Right renal pelvis (tissue), 4 donors: ENCODE measurements at regions not wholly inside any gene's neighbourhood (a gene's known extent, or its start where the extent isn't known, plus 50 kb on each side); places are given as distances from the start of the nearest gene placed in this dataset.
"Not testable (repeated sequence)": the region's sequence is repeated elsewhere in the genome, so short reads cannot be mapped to it uniquely, and the experiment has no call there.

Experiments used
- DNase-seq, 4 donors: peaks; one replicate each; pipeline ENCODE4 v3.0.0-alpha.2; 2013; ENCODE audit warnings: low read depth in 4 of 4, low spot score in 3 of 4, missing footprints in 1 of 4

DNA sequence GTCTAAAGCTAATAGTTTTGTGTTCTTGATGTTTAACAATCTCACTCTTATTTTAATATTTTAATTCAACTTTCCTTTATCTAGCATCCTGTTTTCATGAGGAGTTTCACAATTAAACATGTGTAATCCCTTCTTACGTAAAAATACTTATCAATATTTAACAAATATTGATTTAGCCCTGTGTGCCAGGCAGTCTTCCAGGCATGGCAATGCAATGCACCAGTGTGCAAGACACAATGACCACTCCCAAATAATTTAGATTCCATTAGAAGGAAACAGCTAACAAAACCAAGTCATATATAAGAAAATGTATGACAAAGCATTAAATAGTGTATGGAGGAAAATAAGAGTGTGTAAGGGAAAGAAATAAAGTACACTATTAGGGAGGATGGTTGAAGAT lies 627.1 kb upstream of the ARPP21 start:
- no peak for DNase-seq

DNA sequence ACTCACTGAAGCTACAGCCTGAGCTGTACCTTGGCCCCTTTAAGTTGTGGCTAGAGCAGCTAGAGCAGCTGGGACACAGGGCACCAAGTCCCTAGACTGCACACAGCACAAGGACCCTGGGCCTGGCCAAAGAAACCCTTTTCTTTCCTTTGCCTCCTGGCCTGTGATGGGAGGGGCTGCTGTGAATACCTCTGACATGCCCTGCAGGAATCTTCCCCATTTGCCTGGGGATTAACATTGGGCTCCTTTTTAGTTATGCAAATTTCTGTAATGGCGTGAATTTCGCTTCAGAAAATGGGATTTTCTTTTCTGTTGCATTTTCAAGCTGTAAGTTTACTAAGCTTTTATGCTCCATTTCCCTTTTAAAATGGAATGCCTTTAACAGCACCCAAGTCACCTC lies 611.2 kb upstream of the ARPP21 start:
- DNase-seq = no peak

DNA sequence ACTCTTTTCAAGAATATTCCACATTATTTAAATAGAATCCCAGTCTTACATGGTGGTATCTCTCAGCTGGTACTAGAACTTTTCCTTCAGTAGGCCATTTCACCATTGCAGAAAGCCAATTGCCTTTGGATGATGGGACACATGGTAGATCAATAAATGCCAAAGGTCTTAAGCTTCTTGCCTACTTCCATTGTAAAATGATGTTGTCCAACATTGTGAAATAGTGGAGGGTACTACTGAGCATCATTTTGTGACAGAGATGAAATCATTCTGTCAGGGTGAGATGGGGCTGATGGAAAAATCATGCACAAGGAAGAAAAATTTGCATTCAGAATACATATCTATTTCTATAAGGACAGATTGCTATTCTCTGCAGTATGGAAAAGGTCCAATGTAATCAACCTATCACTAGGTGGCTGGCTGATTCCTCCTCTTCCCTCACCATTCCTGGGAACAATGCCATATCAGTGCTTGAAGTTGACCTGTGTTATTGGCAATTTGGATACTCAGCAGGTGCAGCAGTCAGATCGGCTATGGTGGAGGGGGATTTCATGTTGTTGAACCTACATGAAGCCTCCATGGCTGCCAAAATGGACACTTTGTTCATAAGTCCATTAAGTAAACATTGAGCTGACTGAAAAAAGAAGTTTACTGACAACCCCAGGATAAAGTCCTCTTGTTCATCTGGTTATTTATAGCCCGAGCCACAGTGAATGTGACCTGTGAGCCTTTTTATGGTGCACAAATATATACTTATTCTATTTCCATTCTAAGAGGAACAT lies 596.9 kb upstream of the ARPP21 start:
- DNase-seq = no peak

DNA sequence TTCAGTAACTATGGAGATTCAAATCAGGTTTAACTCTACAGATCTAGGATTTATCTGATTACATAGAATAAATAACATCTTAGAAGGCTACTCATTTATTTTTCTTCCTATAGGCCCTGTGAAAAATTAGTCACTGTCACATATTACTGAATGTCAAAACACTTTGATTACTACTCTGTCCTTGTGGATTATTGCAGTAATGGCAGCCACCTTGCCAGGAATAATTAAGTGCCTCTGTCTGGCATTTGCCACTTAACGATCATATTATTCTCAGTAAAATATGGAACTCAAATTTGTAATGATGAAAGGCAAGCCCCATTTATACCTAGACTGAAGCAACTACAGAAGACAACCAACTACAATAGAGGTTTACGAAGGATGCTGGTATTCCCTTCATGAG lies 596.3 kb upstream of the ARPP21 start:
- no peak for DNase-seq

DNA sequence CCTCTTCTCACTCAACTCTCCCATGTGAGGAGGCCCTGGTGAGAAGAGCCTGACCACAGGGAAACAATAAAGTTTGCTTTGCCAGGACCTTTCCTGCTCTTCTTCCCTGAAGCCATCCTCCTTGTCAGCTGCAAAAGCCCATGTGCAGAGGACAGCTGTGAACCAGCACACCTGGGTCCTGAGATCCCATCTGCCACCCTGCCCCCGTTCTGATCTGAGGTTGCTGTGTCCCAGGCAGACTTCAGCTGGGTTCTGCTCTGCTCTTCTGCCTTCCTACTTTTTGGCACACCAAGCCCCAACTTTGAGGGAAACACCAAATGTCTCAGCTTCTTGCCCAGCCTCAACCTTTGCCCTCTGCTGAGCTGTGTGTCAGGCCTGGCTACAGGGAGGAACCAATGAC lies 595.1 kb upstream of the ARPP21 start:
- no peak for DNase-seq

DNA sequence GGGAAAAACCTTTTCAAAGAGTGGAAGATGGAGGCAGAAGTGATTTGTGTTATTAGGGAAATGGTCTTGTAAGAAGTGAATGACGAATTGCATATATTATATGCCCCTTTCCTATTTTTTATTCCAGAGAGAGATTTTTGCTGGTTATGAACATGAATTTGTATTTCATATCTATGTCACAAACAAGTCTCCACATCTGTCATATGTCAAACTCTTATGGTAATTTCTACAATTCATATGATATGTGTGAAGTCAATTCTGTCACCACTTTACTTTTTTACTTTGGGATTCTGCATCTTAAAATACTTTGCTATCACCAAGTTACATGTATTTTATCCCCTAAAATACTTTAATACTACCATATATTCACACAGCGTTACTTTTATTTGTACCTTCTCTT lies 594.2 kb upstream of the ARPP21 start:
- DNase-seq = no peak

DNA sequence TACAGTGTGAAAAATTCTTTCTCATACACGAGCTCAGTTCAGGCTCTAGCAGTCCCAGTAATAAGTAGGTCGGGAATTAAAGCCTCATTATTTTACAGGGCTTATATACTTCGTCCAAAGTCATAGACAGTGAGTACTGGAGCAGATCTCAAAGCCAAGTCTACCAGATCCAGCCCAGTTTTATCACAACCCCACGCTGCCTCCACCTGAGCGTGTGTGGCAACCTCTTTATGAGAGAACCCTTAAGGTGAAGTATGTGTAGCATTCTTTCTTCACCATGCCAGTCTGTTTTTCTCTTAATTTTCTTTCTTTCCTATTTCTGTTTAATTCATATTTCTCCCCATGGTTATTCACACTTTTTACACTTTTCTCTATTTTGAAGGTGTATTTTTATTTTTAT lies 574.6 kb upstream of the ARPP21 start:
- DNase-seq = no peak

DNA sequence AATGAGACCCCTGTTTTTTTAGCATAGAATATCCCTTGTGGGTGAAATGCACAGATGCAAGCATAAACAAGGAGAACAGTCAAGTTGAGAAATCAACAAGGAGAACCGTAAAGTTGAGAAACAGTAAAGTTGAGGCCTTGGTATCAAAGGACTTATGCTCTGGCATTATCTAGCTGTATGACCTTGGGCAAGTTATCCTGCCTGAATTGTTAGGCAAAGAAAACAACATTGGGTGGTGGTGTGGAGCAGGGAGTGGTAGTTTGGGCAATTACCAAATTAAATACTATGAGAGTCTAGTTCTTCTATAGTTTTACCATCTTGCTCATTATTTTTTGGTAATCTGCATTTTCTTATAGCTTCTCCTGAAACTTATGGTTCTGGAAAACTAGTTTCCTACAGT lies 573.4 kb upstream of the ARPP21 start:
- DNase-seq = no peak

- no peak for DNase-seq
These were observed 571.6 kb upstream of the ARPP21 start for GRCh38 chr3:35067750-35068149.

DNA sequence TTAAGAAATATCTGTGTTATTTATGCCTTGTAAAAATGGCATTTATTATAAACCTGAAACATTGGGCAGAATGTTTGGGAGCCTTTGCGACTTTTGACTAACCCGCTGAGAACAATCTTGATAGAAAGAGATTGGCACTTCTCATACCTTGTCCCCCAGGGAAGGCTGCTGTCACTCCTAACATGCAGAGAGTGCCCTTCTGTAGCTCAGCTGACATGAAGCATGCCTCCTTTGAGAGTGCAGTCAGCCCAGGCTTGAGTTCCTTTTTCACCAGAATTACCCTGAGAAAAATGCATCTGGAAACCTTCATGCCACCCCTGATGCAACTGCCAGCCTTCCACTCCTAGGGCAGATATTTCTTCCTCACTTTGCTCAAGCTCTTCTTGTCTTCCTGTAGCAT lies 569.2 kb upstream of the ARPP21 start:
- no peak for DNase-seq

DNA sequence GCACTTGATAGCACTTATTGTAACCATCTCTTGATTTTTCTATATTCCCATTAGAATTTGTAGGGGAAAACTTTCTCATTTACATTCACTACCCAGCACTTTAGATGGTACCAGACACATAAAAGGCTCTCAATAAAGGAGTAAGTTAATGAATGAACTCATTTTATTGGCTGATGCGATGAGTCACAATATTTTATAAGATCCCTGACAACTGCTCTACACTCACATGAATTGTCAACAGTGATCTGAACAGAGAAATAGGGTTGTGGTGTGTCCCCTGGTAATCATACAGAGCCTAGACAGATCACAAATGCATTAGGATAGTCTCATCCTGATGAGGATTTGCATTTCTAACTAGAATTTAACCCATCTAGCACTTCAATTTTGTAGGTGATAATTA lies 567.6 kb upstream of the ARPP21 start:
- DNase-seq = no peak

DNA sequence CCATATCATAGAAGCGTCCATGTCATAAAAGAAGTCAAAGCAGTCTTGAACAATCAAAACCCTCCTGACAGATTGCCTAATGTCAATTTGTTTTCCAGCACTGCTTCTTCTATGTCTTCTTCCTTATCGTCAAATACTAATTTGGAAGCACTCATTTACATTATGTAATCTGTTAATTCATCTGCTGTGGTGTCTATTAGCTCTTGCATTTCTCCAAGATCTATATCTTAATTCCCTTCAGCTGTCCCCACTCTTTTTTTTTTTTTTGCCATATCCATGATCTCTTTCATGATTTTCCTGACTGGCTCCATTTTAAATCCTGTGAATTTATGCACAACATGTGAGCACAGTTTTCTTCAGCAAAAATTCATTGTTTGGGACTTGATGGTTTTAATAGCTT lies 560.5 kb upstream of the ARPP21 start:
- no peak for DNase-seq

GRCh38 chr3:35079403-35079802 lies 559.9 kb upstream of the ARPP21 start:
- no peak for DNase-seq

DNA sequence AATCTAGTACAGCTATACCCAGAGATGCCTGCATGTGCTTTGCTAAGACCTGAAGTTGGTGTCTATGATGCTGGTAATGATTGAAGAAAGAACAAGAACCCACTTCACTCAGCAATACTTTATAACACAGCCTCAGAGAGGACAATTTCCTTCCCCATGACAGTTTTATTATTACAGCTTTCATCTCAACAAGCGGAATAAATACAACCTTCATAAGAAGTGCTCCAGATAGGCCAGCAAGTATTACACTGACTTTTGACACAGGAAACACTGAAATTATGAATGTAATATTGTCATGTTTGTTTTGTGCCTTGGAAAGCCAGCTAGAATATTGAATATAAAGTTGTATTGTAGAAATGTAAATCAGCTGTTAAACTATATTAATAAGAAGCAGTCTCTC lies 557.4 kb upstream of the ARPP21 start:
- no peak for DNase-seq

DNA sequence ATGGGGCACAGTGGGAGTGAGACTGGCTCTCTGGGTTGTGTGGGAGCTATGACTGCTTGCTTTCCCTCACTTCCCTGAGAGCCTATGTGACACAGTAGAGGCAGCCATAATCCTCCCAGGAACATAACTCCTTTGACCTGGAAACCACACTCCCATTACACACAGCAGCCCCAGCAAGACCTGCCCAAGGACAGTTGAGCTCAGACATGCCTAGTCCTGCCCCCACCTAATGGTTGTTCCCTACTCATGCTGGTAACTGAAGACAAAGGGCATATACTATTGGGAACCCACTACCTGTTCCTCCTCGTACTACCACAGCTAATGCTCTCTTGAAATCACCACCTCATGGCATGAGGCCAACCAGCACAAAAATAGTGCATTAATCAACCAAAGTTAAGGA lies 550.4 kb upstream of the ARPP21 start:
- DNase-seq = no peak

GRCh38 chr3:35114686-35115085 lies 524.6 kb upstream of the ARPP21 start:
- DNase-seq = no peak

GRCh38 chr3:35120026-35120425 lies 519.3 kb upstream of the ARPP21 start:
- DNase-seq = no peak

- no peak for DNase-seq
These were observed 501.7 kb upstream of the ARPP21 start for GRCh38 chr3:35137612-35138011.

GRCh38 chr3:35141406-35141805 lies 497.9 kb upstream of the ARPP21 start:
- DNase-seq = no peak

DNA sequence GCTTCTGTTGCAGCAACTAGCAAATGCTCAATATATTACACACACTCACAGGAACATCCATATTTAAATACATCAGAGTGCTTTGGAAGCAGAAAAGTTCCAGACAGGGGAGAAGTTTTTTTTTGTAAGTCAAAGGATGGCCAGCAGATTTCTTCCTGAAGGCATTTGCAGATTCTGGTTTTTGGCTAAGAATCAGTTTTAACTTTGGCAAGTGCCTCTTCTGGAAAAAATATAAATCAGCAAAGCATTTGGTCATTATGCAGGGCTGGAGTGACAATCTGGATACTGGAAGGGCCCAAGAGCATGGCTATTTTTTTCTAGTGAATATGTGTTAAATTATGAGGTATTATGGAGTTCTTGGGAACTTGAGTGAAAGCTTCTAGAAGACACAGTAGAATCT lies 495.3 kb upstream of the ARPP21 start:
- no peak for DNase-seq

DNA sequence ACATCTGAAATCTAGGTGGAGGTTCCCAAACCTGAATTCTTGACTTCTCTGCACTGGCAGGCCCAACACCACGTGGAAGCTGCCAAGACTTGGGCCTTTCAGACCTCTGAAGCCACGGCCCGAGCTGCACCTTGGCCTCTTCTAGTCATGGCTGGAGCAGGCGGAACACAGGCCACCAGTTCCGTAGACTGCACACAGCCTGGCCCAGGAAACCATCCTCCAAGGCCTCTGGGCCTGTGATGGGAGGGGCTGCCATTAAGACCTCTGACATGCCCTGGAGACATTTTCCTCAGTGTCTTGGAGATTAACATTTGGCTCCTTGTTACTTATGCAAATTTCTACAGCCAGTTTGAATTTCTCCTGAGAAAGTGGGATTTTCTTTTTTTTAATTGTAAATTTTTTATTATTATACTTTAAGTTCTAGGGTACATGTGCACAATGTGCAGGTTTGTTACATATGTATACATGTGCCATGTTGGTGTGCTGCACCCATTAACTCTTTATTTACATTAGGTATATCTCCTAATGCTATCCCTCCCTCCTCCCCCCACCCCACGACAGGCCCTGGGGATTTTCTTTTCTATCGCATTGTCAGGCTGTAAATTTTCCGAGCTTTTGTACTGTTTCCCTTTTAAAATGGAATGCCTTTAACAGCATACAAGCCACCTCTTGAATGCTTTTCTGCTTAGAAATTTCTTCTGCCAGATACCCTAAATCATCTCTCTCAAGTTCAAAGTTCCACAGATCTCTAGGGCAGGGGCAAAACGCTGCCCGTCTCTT lies 492.9 kb upstream of the ARPP21 start:
- DNase-seq = not testable (repeated sequence)

GRCh38 chr3:35183927-35184675 lies 455.2 kb upstream of the ARPP21 start:
- DNase-seq = no peak
